ENCODE measurements at regions not wholly inside any gene's neighbourhood (a gene's known extent, or its start where the extent isn't known, plus 50 kb on each side); places are given as distances from the start of the nearest gene placed in this dataset.

- TF ChIP-seq, protein P1, sequence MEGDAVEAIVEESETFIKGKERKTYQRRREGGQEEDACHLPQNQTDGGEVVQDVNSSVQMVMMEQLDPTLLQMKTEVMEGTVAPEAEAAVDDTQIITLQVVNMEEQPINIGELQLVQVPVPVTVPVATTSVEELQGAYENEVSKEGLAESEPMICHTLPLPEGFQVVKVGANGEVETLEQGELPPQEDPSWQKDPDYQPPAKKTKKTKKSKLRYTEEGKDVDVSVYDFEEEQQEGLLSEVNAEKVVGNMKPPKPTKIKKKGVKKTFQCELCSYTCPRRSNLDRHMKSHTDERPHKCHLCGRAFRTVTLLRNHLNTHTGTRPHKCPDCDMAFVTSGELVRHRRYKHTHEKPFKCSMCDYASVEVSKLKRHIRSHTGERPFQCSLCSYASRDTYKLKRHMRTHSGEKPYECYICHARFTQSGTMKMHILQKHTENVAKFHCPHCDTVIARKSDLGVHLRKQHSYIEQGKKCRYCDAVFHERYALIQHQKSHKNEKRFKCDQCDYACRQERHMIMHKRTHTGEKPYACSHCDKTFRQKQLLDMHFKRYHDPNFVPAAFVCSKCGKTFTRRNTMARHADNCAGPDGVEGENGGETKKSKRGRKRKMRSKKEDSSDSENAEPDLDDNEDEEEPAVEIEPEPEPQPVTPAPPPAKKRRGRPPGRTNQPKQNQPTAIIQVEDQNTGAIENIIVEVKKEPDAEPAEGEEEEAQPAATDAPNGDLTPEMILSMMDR (optimal IDR thresholded peaks at IDR 0.05 in 1 of 3, IDR thresholded peaks at IDR 0.05 in 1 of 3, conservative IDR thresholded peaks at IDR 0.05 in 1 of 3; ENCODE audit: extremely low read depth in 1 of 3, insufficient read depth in 2 of 3, low read length in 3 of 3) = no peak
- TF ChIP-seq EZH2 (IDR thresholded peaks at IDR 0.05; ENCODE audit: low read length) = no peak
Measured at GRCh38 chr18:78169174-78169864, 810.3 kb upstream of the SALL3 start.

All from keratinocyte (primary cell).